GM12865 (cell line): ENCODE measurements at regions not wholly inside any gene's neighbourhood (a gene's known extent, or its start where the extent isn't known, plus 50 kb on each side); places are given as distances from the start of the nearest gene placed in this dataset.

ENCODE experiments used
- DNase-seq: peaks from one replicate; pipeline ENCODE4 v3.0.0; 2010; ENCODE audit warnings: low read depth
- H3K4me3 ChIP-seq: 2 replicates; pipeline ENCODE4 v1.5.1; 2011; ENCODE audit warnings: mild to moderate bottlenecking, low read depth, low read length, control low read depth
- TF ChIP-seq, protein P1 (sequence below): IDR thresholded peaks from 2 replicates; pipeline ENCODE4 v1.5.1; 2011; ENCODE audit warnings: low read length, control low read depth, low read depth, inconsistent platforms; ENCODE audit not compliant: insufficient read depth; ENCODE audit errors: missing control alignments

DNA sequence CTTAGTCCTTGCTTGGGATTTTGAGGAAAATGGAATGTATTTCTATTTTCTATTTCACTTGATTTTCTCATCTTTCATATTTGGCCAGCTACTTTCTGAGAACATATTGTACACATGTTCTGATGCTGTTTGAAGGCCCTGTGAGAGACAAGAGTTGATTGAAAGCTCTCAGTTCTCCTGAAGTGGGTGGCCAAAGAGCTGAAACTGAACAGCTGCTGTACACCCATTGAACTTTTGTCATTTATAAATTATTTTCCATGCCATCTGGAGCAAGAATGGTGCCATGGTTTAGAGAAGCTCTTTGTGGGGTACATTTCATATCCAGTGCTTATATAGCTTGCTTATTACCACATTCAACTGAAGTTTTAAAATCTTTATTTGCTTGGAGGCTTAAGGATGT is 298.3 kb downstream of the PRL start:
- peak; percentile 26 for DNase-seq
- TF ChIP-seq, protein P1, sequence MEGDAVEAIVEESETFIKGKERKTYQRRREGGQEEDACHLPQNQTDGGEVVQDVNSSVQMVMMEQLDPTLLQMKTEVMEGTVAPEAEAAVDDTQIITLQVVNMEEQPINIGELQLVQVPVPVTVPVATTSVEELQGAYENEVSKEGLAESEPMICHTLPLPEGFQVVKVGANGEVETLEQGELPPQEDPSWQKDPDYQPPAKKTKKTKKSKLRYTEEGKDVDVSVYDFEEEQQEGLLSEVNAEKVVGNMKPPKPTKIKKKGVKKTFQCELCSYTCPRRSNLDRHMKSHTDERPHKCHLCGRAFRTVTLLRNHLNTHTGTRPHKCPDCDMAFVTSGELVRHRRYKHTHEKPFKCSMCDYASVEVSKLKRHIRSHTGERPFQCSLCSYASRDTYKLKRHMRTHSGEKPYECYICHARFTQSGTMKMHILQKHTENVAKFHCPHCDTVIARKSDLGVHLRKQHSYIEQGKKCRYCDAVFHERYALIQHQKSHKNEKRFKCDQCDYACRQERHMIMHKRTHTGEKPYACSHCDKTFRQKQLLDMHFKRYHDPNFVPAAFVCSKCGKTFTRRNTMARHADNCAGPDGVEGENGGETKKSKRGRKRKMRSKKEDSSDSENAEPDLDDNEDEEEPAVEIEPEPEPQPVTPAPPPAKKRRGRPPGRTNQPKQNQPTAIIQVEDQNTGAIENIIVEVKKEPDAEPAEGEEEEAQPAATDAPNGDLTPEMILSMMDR = no peak
- H3K4me3 ChIP-seq = no peak overlapping the region

DNA sequence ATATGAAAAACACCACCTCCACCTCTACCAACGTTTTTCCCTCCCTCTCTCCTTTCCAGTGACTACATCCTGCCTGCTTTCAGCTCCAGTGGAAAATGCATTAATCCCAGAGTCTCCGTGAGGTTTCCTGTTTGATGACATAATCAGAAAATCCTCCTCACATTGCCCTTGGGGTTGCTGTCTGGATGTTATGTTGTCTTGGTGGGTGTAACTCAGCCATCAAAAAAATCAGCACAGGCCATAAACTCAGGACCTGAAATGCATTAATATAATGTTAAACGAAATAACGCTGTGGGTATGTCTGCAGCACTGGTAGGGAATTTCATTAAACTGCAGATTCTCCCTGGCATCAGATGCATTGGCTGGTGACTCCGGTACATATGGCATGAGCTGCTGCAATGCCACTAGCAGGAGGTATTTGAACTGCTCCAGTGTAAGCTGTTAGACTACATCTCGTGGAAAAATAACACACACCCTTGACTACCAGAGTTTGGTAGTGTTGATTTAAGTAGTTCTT is 297.8 kb downstream of the PRL start:
- H3K4me3 ChIP-seq = no peak overlapping the region

DNA sequence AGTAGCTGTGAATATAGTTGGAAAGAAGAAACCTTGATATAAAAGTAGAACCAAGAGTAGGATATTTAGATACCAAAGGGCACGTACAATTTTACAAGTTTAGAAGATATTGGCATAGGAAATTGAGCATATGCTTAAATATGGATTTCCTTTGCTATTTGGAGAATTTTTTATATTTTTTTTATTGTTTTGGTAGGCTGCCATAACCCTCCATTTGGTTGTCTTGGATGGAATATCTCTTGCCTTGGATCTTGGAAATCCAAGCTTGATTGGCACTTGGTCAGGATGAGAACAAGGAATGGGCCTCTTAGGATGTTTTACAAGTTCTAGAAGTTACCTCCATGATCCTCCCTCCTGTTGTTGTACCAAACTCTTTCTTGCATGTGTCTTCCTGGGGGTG is 297.1 kb downstream of the PRL start:
- no peak overlapping the region for H3K4me3 ChIP-seq
- TF ChIP-seq, protein P1 = no peak
- no peak for DNase-seq

More for the DNA sequence above, 297.8 kb downstream of the PRL start:
- TF ChIP-seq, protein P1 = no peak
- DNase-seq = no peak

DNA sequence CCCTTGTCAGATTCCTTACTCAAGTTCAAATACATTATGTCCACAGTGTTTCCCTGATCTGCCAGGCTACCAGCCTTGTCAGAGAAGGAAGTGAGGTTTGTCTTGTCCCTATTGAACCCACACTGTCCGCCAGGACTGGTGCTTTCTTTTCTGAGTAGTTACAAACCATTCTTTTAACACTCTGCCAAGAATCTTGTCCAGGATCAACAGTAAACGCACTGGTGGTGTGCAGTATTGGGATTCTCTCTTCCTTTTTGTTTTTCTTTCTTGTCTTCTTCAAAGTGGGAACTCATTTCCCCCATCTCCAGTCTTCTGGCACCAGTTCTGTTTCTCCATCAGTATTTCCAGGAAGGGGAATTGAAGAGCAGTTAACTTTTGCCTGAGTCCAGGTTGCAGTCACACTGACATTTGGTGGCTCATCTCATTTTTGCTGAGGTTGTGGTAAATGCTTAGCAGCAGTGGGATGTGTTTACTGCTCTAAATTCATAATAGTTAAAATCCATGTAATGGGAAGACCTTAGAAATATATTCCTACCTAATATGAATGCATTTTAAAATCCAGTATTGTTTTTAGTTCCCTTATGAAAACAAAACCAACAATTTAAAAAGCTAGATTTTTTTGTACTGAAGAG is 295.3 kb downstream of the PRL start:
- TF ChIP-seq, protein P1 = no peak
- DNase-seq = no peak

DNA sequence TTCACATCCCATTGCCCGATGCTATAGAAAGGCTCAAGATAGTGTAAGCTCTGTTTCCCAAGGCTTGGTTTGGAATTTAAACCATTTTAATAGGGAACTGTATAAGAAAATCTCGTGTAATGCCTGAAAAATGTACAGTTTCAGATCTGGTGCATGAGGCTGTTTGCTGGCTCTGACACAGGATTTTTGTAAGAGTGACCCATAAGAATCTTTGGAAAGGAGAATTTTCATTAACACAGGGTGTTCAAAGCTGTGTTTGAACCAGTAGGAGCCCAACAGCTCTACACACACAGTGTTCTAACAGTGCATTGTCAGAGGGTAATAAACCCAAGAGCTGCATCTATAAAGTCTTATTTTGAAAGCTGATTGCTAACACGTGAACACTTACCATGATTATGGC is 293.5 kb downstream of the PRL start:
- no peak for DNase-seq
- TF ChIP-seq, protein P1 = no peak

More for the DNA sequence above, 295.3 kb downstream of the PRL start:
- no peak overlapping the region for H3K4me3 ChIP-seq

DNA sequence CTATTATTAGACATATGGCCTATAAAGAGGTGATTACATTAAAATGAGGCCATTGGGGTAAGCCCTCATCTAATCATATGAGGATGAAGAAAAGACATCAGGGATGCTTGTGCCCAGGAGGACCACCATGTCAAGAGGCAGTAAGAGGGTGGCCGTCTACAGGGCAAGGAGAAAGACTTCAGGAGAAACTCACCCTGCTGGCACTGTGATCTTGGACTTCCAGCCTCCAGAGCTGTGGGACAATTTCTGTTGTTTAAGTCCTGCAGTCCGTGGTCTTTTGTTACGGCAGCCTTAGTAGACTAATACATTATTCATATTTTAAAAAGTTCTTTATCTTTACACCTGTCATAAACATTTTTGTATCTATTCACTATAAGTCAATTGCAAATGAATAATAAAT is 290.0 kb downstream of the PRL start:
- H3K4me3 ChIP-seq = no peak overlapping the region
- TF ChIP-seq, protein P1 = no peak
- DNase-seq = no peak

More for the DNA sequence above, 293.5 kb downstream of the PRL start:
- no peak overlapping the region for H3K4me3 ChIP-seq

DNA sequence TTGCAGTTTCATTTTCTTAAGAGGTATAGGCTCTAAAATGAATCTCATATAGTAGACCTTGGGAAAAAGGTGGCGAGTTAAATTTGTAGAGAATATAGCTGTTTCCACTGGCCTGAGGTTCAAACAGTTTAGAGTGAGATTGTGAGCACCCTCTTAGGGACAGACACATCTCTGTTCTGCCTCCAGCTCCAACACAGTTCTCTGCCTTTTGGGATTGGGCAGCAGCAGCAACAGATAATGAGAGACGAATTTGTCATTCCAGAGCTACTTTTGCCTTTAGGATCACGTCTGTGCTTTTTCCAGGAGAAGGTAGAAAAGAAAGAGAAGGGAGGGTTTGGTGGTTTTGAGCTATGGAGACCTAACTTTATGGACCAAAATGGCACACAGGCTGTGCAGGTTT is 289.4 kb downstream of the PRL start:
- no peak for DNase-seq
- no peak overlapping the region for H3K4me3 ChIP-seq
- TF ChIP-seq, protein P1 = no peak
